Trophoblast cell (in vitro differentiated cells and primary cell): ENCODE measurements at regions not wholly inside any gene's neighbourhood (a gene's known extent, or its start where the extent isn't known, plus 50 kb on each side); places are given as distances from the start of the nearest gene placed in this dataset.

ENCODE experiments used
- DNase-seq, 2 donors: peaks; one replicate each; pipeline ENCODE4 v3.0.0-alpha.2; 2016
- H2AFZ ChIP-seq: 2 replicates; pipeline ENCODE4 v1.6.1; 2013; ENCODE audit warnings: low read length, moderate library complexity, mild to moderate bottlenecking; ENCODE audit not compliant: insufficient read depth, poor library complexity
- H2AK5ac ChIP-seq: 2 replicates; pipeline ENCODE4 v1.6.1; 2013; ENCODE audit warnings: mild to moderate bottlenecking, low read length
- H2BK120ac ChIP-seq: 2 replicates; pipeline ENCODE4 v1.6.1; 2013; ENCODE audit warnings: low read length, mild to moderate bottlenecking, moderate library complexity; ENCODE audit not compliant: insufficient read depth, poor library complexity
- H2BK12ac ChIP-seq: 2 replicates; pipeline ENCODE4 v1.6.1; 2013; ENCODE audit warnings: mild to moderate bottlenecking, low read length, moderate library complexity
- H2BK5ac ChIP-seq: 2 replicates; pipeline ENCODE4 v1.6.1; 2013; ENCODE audit warnings: low read length, low read depth, moderate library complexity, mild to moderate bottlenecking; ENCODE audit not compliant: poor library complexity
- H3K14ac ChIP-seq: 2 replicates; pipeline ENCODE4 v1.6.1; 2013; ENCODE audit warnings: mild to moderate bottlenecking, low read length
- H3K18ac ChIP-seq: 2 replicates; pipeline ENCODE4 v1.6.1; 2013; ENCODE audit warnings: mild to moderate bottlenecking, low read length
- H3K23ac ChIP-seq: 2 replicates; pipeline ENCODE4 v1.6.1; 2013; ENCODE audit warnings: low read length
- H3K27ac ChIP-seq: 2 replicates; pipeline ENCODE4 v1.5.1; 2013; ENCODE audit warnings: low read depth, mild to moderate bottlenecking, inconsistent platforms, low read length, moderate library complexity
- H3K27me3 ChIP-seq: 2 replicates; pipeline ENCODE4 v1.6.1; 2013; ENCODE audit warnings: inconsistent platforms, mild to moderate bottlenecking, low read length, moderate library complexity; ENCODE audit not compliant: insufficient read depth
- H3K36me3 ChIP-seq, 2 experiments: 1 replicate in 1 of 2; 2 replicates in 1 of 2; pipeline ENCODE4 v1.6.1; 2013; ENCODE audit warnings: low read length in 2 of 2, mild to moderate bottlenecking in 2 of 2, moderate library complexity in 1 of 2; ENCODE audit not compliant: insufficient read depth in 2 of 2, control insufficient read depth in 1 of 2
- H3K4ac ChIP-seq: 2 replicates; pipeline ENCODE4 v1.6.1; 2013; ENCODE audit warnings: low read depth, mild to moderate bottlenecking, low read length, moderate library complexity
- H3K4me1 ChIP-seq, 2 experiments: 1 replicate in 1 of 2; 2 replicates in 1 of 2; pipeline ENCODE4 v1.6.1; 2013; ENCODE audit warnings: low read length in 2 of 2, mild to moderate bottlenecking in 2 of 2, moderate library complexity in 1 of 2; ENCODE audit not compliant: insufficient read depth in 2 of 2, control insufficient read depth in 1 of 2
- H3K4me2 ChIP-seq: 2 replicates; pipeline ENCODE4 v1.6.1; 2013; ENCODE audit warnings: inconsistent platforms, mild to moderate bottlenecking, low read length, moderate library complexity
- H3K4me3 ChIP-seq: 2 replicates; pipeline ENCODE4 v1.5.1; 2013; ENCODE audit warnings: mild to moderate bottlenecking, low read depth, low read length, inconsistent platforms
- H3K79me1 ChIP-seq: one replicate; pipeline ENCODE4 v1.6.1; 2013; ENCODE audit warnings: low read length
- H3K79me2 ChIP-seq: 2 replicates; pipeline ENCODE4 v1.6.1; 2013; ENCODE audit warnings: low read length, mild to moderate bottlenecking; ENCODE audit not compliant: control insufficient read depth, insufficient read depth, poor library complexity
- H3K9ac ChIP-seq: 2 replicates; pipeline ENCODE4 v1.6.1; 2013; ENCODE audit warnings: mild to moderate bottlenecking, low read length
- H3K9me3 ChIP-seq: 2 replicates; pipeline ENCODE4 v1.6.1; 2013; ENCODE audit warnings: low read depth, mild to moderate bottlenecking, control low read depth, inconsistent platforms, low read length; ENCODE audit not compliant: insufficient read depth
- H4K12ac ChIP-seq: 2 replicates; pipeline ENCODE4 v1.6.1; 2013; ENCODE audit warnings: low read depth, mild to moderate bottlenecking, low read length, moderate library complexity
- H4K8ac ChIP-seq: 2 replicates; pipeline ENCODE4 v1.6.1; 2013; ENCODE audit warnings: low read depth, mild to moderate bottlenecking, low read length, moderate library complexity
- H4K91ac ChIP-seq: one replicate; pipeline ENCODE4 v1.6.1; 2013; ENCODE audit warnings: low read depth, mild to moderate bottlenecking, low read length, moderate library complexity
- WGBS: extraction: QIAGEN DNeasy Blood & Tissue Kit; methylation state at CpG from one replicate; pipeline ENCODE4 v1.1.7; 2013; ENCODE audit warnings: missing lambda C conversion rate; ENCODE audit not compliant: insufficient read length, insufficient coverage; ENCODE audit errors: extremely low coverage; 5-methylcytosine and 5-hydroxymethylcytosine counted together

GRCh38 chrX:145623453-145623852 lies 194.2 kb upstream of the SLITRK2 start:
- H2BK12ac ChIP-seq: no peak overlapping the region
- H3K4me2 ChIP-seq: no peak overlapping the region
- H4K12ac ChIP-seq: no peak overlapping the region
- H3K18ac ChIP-seq: no peak overlapping the region
- no peak overlapping the region for H3K23ac ChIP-seq
- no peaks in the 10 kb centered on the region for H3K27me3 ChIP-seq
- H3K36me3 ChIP-seq: no peaks in the 10 kb centered on the region
- H2AK5ac ChIP-seq: no peak overlapping the region
- WGBS: no CpG with 5 or more reads among the region's 1 CpG
- no peak overlapping the region for H3K4ac ChIP-seq
- DNase-seq: no peak
- H3K4me1 ChIP-seq: no peaks in the 10 kb centered on the region
- H3K9me3 ChIP-seq: no peaks in the 10 kb centered on the region
- no peaks in the 10 kb centered on the region for H3K79me2 ChIP-seq
- H3K27ac ChIP-seq: no peak overlapping the region
- H4K91ac ChIP-seq: no peak overlapping the region
- H4K8ac ChIP-seq: no peak overlapping the region
- H3K4me3 ChIP-seq: no peak overlapping the region
- H2AFZ ChIP-seq: no peak overlapping the region
- no peak overlapping the region for H2BK5ac ChIP-seq
- no peak overlapping the region for H3K9ac ChIP-seq
- no peak overlapping the region for H2BK120ac ChIP-seq
- H3K14ac ChIP-seq: no peak overlapping the region
- no peaks in the 10 kb centered on the region for H3K79me1 ChIP-seq

- no peak overlapping the region for H3K14ac ChIP-seq
- no peaks in the 10 kb centered on the region for H3K9me3 ChIP-seq
- H4K12ac ChIP-seq: no peak overlapping the region
- H3K18ac ChIP-seq: no peak overlapping the region
- H3K4me2 ChIP-seq: no peak overlapping the region
- H3K79me1 ChIP-seq: no peaks in the 10 kb centered on the region
- H3K79me2 ChIP-seq: no peaks in the 10 kb centered on the region
- no peaks in the 10 kb centered on the region for H3K4me1 ChIP-seq
- H3K4me3 ChIP-seq: no peak overlapping the region
- no CpG with 5 or more reads among the region's 21 CpGs for WGBS
- no peak overlapping the region for H4K91ac ChIP-seq
- no peak for DNase-seq
- H3K36me3 ChIP-seq: no peaks in the 10 kb centered on the region
- no peak overlapping the region for H2AFZ ChIP-seq
- H3K9ac ChIP-seq: no peak overlapping the region
- no peaks in the 10 kb centered on the region for H3K27me3 ChIP-seq
- H2AK5ac ChIP-seq: no peak overlapping the region
- no peak overlapping the region for H3K23ac ChIP-seq
- no peak overlapping the region for H2BK5ac ChIP-seq
- no peak overlapping the region for H3K27ac ChIP-seq
- no peak overlapping the region for H2BK120ac ChIP-seq
- H4K8ac ChIP-seq: no peak overlapping the region
- no peak overlapping the region for H3K4ac ChIP-seq
- H2BK12ac ChIP-seq: no peak overlapping the region
Observed at GRCh38 chrX:145630081-145630480, 187.5 kb upstream of the SLITRK2 start.

- Histone ChIP-seq H2AK5ac (no peak overlapping the region), H4K91ac (no peak overlapping the region), H4K12ac (no peak overlapping the region), H2BK12ac (no peak overlapping the region), H3K4ac (no peak overlapping the region), H3K4me1 (no peaks in the 10 kb centered on the region), H3K14ac (no peak overlapping the region), H3K4me3 (no peak overlapping the region), H3K18ac (no peak overlapping the region), H3K9ac (no peak overlapping the region), H4K8ac (no peak overlapping the region), H3K23ac (no peak overlapping the region), H2AFZ (no peak overlapping the region), H3K27me3 (no peaks in the 10 kb centered on the region), H2BK120ac (no peak overlapping the region), H3K9me3 (no peaks in the 10 kb centered on the region), H3K79me2 (no peaks in the 10 kb centered on the region), H3K27ac (no peak overlapping the region), H3K4me2 (no peak overlapping the region), H2BK5ac (no peak overlapping the region), H3K36me3 (no peaks in the 10 kb centered on the region), H3K79me1 (no peaks in the 10 kb centered on the region)
- WGBS: no CpG with 5 or more reads among the region's 40 CpGs
- no peak for DNase-seq
Observed at GRCh38 chrX:145630806-145631435, 186.7 kb upstream of the SLITRK2 start.

- H3K14ac ChIP-seq: no peak overlapping the region
- no peak overlapping the region for H3K4me3 ChIP-seq
- no peak overlapping the region for H2AFZ ChIP-seq
- no peak overlapping the region for H2BK12ac ChIP-seq
- H4K91ac ChIP-seq: no peak overlapping the region
- no peak overlapping the region for H3K23ac ChIP-seq
- H3K9ac ChIP-seq: no peak overlapping the region
- no peak overlapping the region for H2AK5ac ChIP-seq
- no peak overlapping the region for H3K4me2 ChIP-seq
- no peaks in the 10 kb centered on the region for H3K9me3 ChIP-seq
- no peak for DNase-seq
- H3K27me3 ChIP-seq: no peaks in the 10 kb centered on the region
- H2BK120ac ChIP-seq: no peak overlapping the region
- no peaks in the 10 kb centered on the region for H3K79me1 ChIP-seq
- H3K27ac ChIP-seq: no peak overlapping the region
- no peaks in the 10 kb centered on the region for H3K79me2 ChIP-seq
- no peak overlapping the region for H2BK5ac ChIP-seq
- H3K18ac ChIP-seq: no peak overlapping the region
- no CpG with 5 or more reads among the region's 29 CpGs for WGBS
- no peak overlapping the region for H4K12ac ChIP-seq
- H3K4me1 ChIP-seq: no peaks in the 10 kb centered on the region
- no peak overlapping the region for H3K4ac ChIP-seq
- H3K36me3 ChIP-seq: no peaks in the 10 kb centered on the region
- H4K8ac ChIP-seq: no peak overlapping the region
Observed at GRCh38 chrX:145631461-145631951, 186.1 kb upstream of the SLITRK2 start.
